GM18505 (cell line): ENCODE measurements at regions not wholly inside any gene's neighbourhood (a gene's known extent, or its start where the extent isn't known, plus 50 kb on each side); places are given as distances from the start of the nearest gene placed in this dataset.
"Not testable (repeated sequence)": the region's sequence is repeated elsewhere in the genome, so short reads cannot be mapped to it uniquely, and the experiment has no call there.

Source experiments
- ATAC-seq: cut with Tn5 transposase; IDR thresholded peaks from one replicate; pipeline ENCODE4 v1.9.1; 2021; ENCODE audit not compliant: unreplicated experiment
- POLR2A ChIP-seq: IDR thresholded peaks from 4 replicates; pipeline ENCODE4 v1.6.1; 2011; ENCODE audit warnings: borderline replicate concordance; ENCODE audit not compliant: insufficient read depth, insufficient read length; ENCODE audit errors: extremely low read depth

DNA sequence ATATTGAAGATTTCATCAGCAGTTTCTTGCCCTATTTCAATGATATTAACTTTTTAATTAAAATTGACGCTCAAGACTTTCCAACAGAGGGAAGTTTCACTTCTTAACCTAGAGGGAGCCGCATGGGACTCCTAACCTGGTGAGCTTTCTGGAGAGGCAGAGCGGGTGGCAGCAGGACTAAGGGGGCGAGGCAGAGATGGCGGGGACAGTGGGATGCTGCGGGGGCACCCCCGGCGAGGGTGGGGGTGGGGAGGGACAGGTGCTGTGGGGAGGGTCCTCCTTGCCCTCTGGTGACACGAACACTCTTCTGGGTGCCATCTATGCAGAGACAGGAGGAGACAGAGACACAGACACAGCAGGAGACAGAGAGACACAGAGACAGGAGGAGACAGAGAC, 104.4 kb downstream of the ADRA2C start:
- no peak for ATAC-seq
- no peak for TF ChIP-seq POLR2A

DNA sequence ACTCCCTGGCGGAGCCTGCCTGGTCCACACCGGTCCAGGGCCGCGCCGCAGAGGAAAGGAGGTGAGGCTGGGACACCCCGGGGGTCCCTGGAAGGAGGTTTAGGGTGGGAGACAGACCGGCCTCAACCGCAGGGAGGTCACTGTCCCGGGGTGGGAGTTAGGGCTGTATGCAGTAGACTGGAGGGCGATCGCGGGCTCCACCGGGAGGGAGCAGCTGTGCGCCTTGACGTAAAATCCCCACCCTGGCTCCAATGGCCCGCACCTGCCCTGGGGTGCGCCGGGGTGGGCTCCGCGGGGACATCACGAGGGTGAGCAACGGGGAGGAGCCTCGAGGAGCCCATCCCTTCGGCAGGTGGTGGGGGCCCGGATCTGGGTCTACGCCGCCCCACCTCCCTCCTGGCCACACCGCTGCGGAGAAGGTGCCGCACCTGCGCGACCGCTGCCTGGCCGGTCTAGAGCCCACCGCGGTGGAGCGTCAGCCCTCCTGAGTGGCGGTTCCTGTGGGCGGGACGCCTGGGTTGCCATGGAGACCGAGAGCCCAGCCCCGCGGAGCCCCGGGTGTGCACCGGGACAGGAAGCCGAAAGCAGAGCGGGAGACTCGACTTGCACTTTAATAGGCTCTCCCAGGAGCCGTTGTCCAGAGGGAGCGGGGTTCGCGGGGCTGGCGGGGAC, 105.1 kb downstream of the ADRA2C start:
- no peak for ATAC-seq
- TF ChIP-seq POLR2A, result no peak

DNA sequence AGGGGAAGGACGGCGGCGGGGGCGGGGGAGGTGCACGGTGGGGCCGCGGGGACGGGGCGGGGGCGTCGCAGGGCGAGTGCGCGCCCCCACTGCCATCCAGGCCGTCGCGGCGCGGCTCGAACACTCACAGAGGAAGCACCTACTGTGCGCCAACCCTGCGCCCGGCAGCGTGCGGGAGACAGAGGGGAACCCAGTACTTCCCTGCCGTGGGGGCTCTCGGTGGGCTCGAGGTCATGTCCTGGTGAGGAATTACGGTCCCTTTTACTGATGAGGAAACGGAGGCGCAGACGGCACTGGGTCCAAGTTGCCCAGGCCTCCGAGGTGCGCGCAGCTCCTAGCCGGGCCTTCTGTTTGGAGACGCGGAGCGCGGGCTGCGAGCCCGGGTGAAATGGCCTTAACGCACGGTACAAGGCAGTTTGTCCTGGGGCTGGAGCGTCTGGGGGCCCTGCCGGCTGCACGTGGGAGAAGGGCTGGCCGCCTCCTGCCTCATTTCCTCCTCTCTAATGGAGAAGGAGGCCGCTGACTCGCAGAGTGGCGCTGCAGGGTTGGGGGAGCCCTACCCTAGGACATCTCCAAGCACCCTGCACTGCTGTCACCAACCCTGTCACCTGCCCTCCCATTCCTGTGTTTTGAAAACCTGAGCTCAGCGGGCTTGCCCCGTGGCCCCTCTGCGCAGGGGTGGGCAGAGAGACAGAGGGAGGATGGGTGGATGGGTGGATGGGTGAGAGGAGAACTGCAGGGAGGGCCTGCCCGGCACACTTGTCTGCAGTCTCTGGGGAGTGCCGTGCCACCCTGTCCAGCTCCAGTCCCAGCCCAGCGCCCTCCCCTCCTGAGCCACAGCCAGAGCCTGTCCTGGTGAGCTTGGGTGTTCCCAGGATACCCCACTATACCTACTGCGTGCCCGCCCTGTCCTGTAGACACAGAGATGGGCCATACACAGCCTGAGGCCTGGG, 106.0 kb downstream of the ADRA2C start:
- no peak for TF ChIP-seq POLR2A
- no peak for ATAC-seq

DNA sequence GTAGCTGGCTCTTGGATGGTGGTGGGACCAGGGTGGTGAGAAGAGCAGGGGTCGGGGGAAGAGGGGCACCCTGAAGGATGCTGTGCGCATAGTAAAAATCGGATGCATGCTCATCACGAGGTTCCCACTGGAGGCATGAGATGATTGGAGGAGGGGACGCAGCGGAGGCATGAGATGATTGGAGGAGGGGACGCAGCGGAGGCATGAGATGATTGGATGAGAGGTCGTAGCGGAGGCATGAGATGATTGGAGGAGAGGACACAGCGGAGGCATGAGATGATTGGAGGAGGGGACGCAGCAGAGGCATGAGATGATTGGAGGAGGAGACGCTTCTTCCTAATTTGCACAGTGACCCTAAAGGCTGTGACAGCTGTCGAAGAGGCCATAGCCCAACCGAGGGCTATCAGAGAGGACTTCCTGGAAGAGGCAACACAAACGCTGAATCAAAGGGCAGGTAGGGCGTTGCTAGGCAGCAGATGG, 106.7 kb downstream of the ADRA2C start:
- ATAC-seq, result no peak
- TF ChIP-seq POLR2A, result no peak

DNA sequence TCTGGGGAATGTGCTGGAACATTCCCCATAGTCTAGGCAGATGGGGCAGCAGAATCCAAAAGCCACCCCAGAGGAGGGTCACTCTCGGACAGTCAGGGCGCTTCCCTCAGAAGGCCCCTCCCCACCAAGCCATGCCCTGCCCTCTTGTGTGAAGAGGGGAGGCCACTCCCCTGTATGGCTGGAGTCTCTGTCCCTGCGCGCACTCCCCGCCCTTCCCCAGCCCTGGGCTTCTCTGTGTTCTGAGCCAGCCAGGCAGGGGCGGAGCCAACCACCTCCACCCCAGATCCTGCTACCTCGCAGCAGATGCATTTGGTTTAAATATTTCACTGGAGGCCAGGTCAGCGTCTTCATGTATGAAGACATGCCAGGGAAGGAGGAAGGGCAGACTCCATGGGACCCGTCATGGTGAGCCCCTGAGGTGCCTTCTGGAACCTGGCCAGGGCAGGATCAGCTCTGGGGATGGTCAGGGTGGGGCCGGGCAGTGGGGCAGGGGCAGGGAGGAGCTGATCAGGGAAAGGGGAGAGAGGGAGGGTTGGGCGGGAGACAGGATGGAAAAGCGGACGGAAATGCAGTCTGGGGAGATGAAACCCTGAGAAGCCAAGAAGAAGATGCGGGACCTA, 107.3 kb downstream of the ADRA2C start:
- TF ChIP-seq POLR2A, result no peak
- no peak for ATAC-seq

DNA sequence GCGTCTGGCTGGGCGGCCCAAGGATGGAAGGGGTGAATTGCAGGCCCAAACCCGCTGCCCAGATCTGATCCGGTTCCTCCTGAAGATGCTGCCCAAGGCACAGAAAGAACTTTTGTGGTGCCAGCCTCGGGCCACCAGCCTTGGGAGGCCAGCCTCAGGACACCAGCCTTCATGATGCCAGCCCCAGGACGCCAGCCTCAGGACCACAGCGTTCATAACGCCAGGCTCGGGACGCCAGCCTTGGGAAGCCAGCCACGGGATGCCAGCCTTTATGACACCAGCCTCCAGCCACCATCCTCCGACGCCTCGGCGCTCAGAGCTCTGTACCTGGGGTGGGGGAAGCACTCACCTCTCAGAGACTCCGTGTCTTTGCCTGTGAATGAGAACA, 107.8 kb downstream of the ADRA2C start:
- TF ChIP-seq POLR2A, result no peak
- no peak for ATAC-seq

DNA sequence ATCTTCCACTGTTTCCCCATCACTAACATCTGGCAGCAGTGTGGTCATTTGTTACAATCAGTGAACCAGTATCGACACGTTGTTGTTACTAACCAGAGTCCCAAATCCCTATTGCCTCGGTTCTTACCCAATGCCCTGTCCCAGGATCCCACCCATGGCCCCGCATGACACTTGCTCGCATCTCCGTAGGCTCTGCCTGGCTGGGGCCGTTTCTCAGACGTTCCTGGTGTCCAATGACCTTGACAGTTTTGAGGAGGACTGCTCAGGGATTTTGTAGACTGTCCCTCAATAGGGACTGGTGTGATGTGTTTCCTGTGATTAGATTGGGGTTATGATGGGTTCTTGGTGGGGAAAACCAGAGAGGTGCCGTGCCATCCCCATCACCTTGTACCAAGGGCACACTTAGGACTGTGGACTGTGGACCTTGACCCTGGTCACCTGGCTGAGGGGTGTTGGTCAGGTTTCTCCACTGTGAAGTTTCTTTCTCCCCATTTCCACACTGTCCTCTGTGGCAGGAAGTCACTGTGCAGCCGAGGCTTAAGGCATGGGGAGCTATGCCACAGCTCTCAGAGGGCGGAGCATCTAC, 108.4 kb downstream of the ADRA2C start:
- no peak for TF ChIP-seq POLR2A
- no peak for ATAC-seq

DNA sequence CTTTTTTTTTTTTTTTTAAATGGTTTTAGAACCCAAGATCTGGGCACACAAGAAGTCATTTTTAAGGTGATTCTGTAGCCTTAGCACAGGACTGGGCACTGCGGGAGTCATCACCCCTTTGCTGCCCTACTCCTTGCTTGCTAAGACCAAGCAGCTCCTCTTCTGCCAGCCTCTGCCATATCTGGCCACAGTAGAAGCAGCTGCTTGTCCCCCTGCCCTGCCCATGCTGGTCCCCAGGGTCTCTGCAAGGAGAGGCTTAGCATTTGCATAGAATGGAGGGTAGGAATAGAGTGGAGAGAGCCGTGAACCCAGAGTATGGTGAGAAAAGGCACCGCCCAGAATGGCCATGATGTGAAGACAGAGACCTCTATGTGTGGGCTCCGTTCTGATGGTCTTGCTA, 109.3 kb downstream of the ADRA2C start:
- ATAC-seq, result no peak
- TF ChIP-seq POLR2A, result no peak

DNA sequence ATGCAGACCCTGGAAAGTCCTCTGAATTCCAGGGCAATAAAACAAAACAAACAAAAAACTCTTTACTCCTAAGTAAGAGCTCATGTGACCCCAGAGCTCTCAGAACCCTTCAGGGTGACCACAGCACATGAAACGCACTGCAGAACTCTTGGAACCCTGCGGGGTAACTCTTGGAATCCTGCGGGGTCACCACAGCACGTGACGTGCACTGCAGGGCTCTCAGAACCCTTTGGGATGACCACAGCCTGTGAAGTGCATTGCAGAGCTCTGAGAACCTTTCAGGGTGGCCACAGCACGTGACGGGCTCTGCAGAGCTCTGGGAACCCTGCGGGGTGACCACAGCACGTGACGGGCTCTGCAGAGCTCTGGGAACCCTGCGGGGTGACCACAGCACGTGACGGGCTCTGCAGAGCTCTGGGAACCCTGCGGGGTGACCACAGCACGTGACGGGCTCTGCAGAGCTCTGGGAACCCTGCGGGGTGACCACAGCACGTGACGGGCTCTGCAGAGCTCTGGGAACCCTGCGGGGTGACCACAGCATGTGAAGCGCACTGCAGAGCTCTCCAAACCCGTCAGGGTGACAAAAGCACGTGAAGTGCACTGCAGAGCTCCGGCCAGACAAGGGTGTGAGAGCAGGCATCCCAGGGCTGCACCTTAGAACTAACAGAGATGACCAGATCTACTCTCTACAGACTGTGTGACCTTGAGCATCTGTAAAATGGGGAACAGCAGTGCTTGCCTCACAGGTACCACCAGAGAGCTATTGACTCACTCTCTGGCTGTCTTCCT, 110.1 kb downstream of the ADRA2C start:
- not testable (repeated sequence) for ATAC-seq

DNA sequence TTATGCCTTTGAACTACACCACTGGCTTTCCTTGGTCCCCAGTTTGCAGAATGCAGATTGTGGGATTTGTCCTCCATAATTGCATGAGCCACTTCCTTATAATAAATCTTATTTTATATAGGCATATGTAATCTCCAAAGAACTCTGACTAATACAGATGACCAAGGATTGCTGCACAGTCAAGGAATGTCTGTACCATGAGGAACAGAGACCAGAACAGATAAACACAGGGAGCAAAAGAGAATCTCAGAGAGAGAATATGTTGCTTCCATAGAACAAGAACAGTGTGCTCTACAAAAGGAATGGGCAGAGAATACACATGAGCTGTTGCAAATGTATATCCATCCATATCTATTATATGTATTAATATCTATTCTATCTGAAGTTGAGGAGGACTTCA, 111.1 kb downstream of the ADRA2C start:
- no peak for ATAC-seq

DNA sequence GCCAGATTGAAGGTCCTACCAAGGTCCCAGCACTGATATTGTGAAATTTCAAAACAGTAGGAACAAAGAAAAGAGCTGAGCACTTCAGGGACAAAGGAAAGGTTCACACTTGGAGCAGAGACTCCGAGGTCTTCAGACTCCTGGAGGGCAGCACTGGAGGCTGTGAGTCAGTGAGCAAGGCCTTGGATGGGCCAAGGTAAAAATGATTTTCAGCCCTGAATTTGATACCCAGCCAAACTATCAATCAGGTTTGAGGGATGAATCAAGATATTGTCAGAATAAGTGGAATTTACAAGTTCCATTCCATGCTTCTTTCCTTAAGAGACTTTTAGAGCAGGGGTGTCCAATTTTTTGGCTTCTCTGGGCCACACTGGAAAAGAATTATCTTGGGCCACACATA, 111.7 kb downstream of the ADRA2C start:
- TF ChIP-seq POLR2A, result no peak
- ATAC-seq, result no peak

More for the DNA sequence above, 111.1 kb downstream of the ADRA2C start:
- no peak for TF ChIP-seq POLR2A

DNA sequence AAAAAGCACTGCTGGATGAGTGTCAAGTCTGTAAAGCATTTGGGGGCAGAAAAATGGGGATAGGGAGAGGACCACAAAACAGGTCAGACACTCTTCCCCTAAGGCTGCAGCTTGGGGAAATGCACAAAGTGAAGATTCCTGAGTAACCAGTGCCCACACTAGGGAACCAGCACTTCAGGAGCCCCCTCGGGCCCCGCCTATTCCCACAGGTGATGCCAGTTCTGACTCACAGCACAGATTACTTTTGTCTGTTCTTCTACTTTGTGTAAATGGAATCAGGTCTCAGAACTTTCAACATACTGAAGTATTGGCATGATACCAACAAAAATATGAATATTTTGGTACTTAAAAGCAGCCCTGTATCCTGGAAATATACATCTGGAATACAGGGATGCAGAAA, 112.5 kb downstream of the ADRA2C start:
- ATAC-seq, result no peak
- no peak for TF ChIP-seq POLR2A
